HL-60 (cell line): ENCODE measurements at regions not wholly inside any gene's neighbourhood (a gene's known extent, or its start where the extent isn't known, plus 50 kb on each side); places are given as distances from the start of the nearest gene placed in this dataset.

Experiments
- DNase-seq, 2 experiments: peaks; one replicate each; pipeline ENCODE4 v3.0.0-alpha.2; 2010 to 2020; ENCODE audit warnings: low read depth in 1 of 2, low spot score in 1 of 2
- H3K27ac ChIP-seq: fragments of 250-450 bp; sonication (Bioruptor Pico); replicated peaks from 2 replicates; pipeline ENCODE4 v1.5.1; 2020; ENCODE audit warnings: mild to moderate bottlenecking, moderate library complexity
- H3K27me3 ChIP-seq: fragments of 250-450 bp; sonication (Bioruptor Pico); 2 replicates; pipeline ENCODE4 v1.5.1; 2021; ENCODE audit warnings: mild to moderate bottlenecking, moderate library complexity; ENCODE audit not compliant: insufficient read depth, poor library complexity, severe bottlenecking
- H3K4me3 ChIP-seq: replicated peaks from 2 replicates; pipeline ENCODE4 v1.5.1; 2011; ENCODE audit warnings: mild to moderate bottlenecking, control low read depth, low read length; ENCODE audit not compliant: insufficient read depth
- CTCF ChIP-seq: IDR thresholded peaks from one replicate; pipeline ENCODE4 v1.5.1; 2011; ENCODE audit warnings: low read length, control low read depth, inconsistent platforms; ENCODE audit not compliant: insufficient read depth
- GABPA ChIP-seq: IDR thresholded peaks from 2 replicates; pipeline ENCODE4 v1.6.1; 2012; ENCODE audit warnings: low read depth
- POLR2AphosphoS5 ChIP-seq: IDR thresholded peaks from 2 replicates; pipeline ENCODE4 v1.6.1; 2012; ENCODE audit warnings: low read depth
- REST ChIP-seq: IDR thresholded peaks from 2 replicates; pipeline ENCODE4 v1.6.1; 2012; ENCODE audit warnings: low read depth; ENCODE audit not compliant: insufficient replicate concordance
- SPI1 ChIP-seq: IDR thresholded peaks from 2 replicates; pipeline ENCODE4 v1.6.1; 2012; ENCODE audit warnings: low read depth, mild to moderate bottlenecking, borderline replicate concordance

GRCh38 chr6:166221636-166222035, 54.0 kb upstream of the TBXT start:
- no peak overlapping the region for H3K4me3 ChIP-seq
- H3K27ac ChIP-seq = no peak overlapping the region
- no peaks in the 10 kb centered on the region for H3K27me3 ChIP-seq
- TF ChIP-seq GABPA (no peak), REST (no peak), CTCF (no peak), POLR2AphosphoS5 (no peak)
- no peak for DNase-seq

GRCh38 chr6:166221040-166221439, 53.4 kb upstream of the TBXT start:
- peak in 1 of 2 experiments; percentile 48 for DNase-seq
- H3K4me3 ChIP-seq = no peak overlapping the region
- H3K27me3 ChIP-seq = no peaks in the 10 kb centered on the region
- H3K27ac ChIP-seq = no peak overlapping the region
- TF ChIP-seq POLR2AphosphoS5 = no peak
- TF ChIP-seq GABPA = no peak
- no peak for TF ChIP-seq REST
- no peak for TF ChIP-seq SPI1
- no peak for TF ChIP-seq CTCF
